ENCODE measurements at regions not wholly inside any gene's neighbourhood (a gene's known extent, or its start where the extent isn't known, plus 50 kb on each side); places are given as distances from the start of the nearest gene placed in this dataset.

GRCh38 chr13:105940882-105941281 is 594.6 kb downstream of the EFNB2 start:
- no peak for TF ChIP-seq POLR2AphosphoS5 (IDR thresholded peaks at IDR 0.05; ENCODE audit: low read depth, low read length)
- no peak for TF ChIP-seq POLR2A (IDR thresholded peaks at IDR 0.05; ENCODE audit: low read depth, low read length)
- TF ChIP-seq TAF1 (IDR thresholded peaks at IDR 0.05; ENCODE audit: borderline replicate concordance, low read depth, low read length): no peak

All from GM12892 (cell line).